Common myeloid progenitor, CD34-positive (primary cell): ENCODE measurements at regions not wholly inside any gene's neighbourhood (a gene's known extent, or its start where the extent isn't known, plus 50 kb on each side); places are given as distances from the start of the nearest gene placed in this dataset.

Experiments
- CTCF ChIA-PET: fragments of 350-600 bp; sonication (Branson Sonifier 250); formaldehyde crosslinking; loops from one replicate; lab custom pipeline; 2021; ENCODE audit warnings: antibody characterized with exemption; lab: Charles Lee
- POLR2A ChIA-PET: fragments of 350-600 bp; sonication (Branson Sonifier 250); formaldehyde crosslinking; loops from one replicate; lab custom pipeline; 2021; ENCODE audit warnings: antibody characterized with exemption; lab: Charles Lee
- DNase-seq, 3 donors: peaks; one replicate each; pipeline versions ENCODE4 v3.0.0 to v3.0.0-alpha.2; 2013
- H3K27ac ChIP-seq, 2 experiments: 1 replicate in 1 of 2; 2 replicates in 1 of 2; pipeline ENCODE4 v1.7.0; 2013; ENCODE audit warnings: inconsistent platforms in 2 of 2, low read length in 2 of 2, mild to moderate bottlenecking in 2 of 2, low read depth in 1 of 2, moderate library complexity in 1 of 2; ENCODE audit not compliant: severe bottlenecking in 2 of 2, insufficient read depth in 1 of 2, poor library complexity in 1 of 2
- H3K27me3 ChIP-seq, 5 experiments: replicated peaks in 2 of 5; 1 replicate in 3 of 5; 2 replicates in 2 of 5; pipeline versions ENCODE4 v1.6.1 to v1.7.0; 2013; ENCODE audit warnings: low read length in 4 of 5, mild to moderate bottlenecking in 2 of 5, moderate library complexity in 2 of 5, inconsistent platforms in 1 of 5; ENCODE audit not compliant: insufficient read depth in 5 of 5, control insufficient read depth in 4 of 5
- H3K36me3 ChIP-seq, 4 experiments: 1 replicate in 2 of 4; 2 replicates in 2 of 4; pipeline versions ENCODE4 v1.6.1 to v1.7.0; 2013; ENCODE audit warnings: low read length in 3 of 4, control low read depth in 1 of 4, mild to moderate bottlenecking in 1 of 4; ENCODE audit not compliant: control insufficient read depth in 4 of 4, insufficient read depth in 4 of 4
- H3K4me1 ChIP-seq, 4 experiments: 1 replicate in 3 of 4; 2 replicates in 1 of 4; pipeline versions ENCODE4 v1.6.1 to v1.7.1; 2013; ENCODE audit warnings: low read length in 3 of 4, mild to moderate bottlenecking in 3 of 4, control low read depth in 1 of 4, inconsistent platforms in 1 of 4, moderate library complexity in 1 of 4; ENCODE audit not compliant: control insufficient read depth in 4 of 4, insufficient read depth in 4 of 4; ENCODE audit errors: control extremely low read depth in 1 of 4
- H3K4me3 ChIP-seq, 7 experiments: 1 replicate in 4 of 7; 2 replicates in 3 of 7; pipeline versions ENCODE4 v1.5.1 to v1.7.0; 2013; ENCODE audit warnings: mild to moderate bottlenecking in 7 of 7, low read length in 6 of 7, moderate library complexity in 6 of 7, inconsistent platforms in 2 of 7, low read depth in 2 of 7, control low read depth in 1 of 7; ENCODE audit not compliant: insufficient read depth in 4 of 7, control insufficient read depth in 1 of 7; ENCODE audit errors: extremely low read depth in 1 of 7
- H3K9me3 ChIP-seq, 5 experiments: 1 replicate in 4 of 5; 2 replicates in 1 of 5; pipeline versions ENCODE4 v1.6.1 to v1.7.1; 2013; ENCODE audit warnings: low read length in 4 of 5, mild to moderate bottlenecking in 2 of 5, inconsistent platforms in 1 of 5, low read depth in 1 of 5, moderate library complexity in 1 of 5; ENCODE audit not compliant: control insufficient read depth in 4 of 5, insufficient read depth in 2 of 5; ENCODE audit errors: control extremely low read depth in 1 of 5
- whole genome bisulfite sequencing: methylation state at CpG from one replicate; pipeline ENCODE4 v1.1.5; 2013; ENCODE audit not compliant: insufficient coverage; 5-methylcytosine and 5-hydroxymethylcytosine counted together

GRCh38 chr10:85413570-85413969 lies 953.0 kb downstream of the GRID1 start:
- 73% methylated on average over 3 of the region's 5 CpGs for WGBS
- Histone ChIP-seq H3K4me3 (no peak overlapping the region), H3K27me3 (no peaks in the 10 kb centered on the region), H3K9me3 (peaks cover 0 to 2% (median 0%) of the 10 kb centered on the region in 5 experiments), H3K36me3 (no peaks in the 10 kb centered on the region), H3K27ac (no peak overlapping the region), H3K4me1 (no peaks in the 10 kb centered on the region)
- ChIA-PET POLR2A (interaction anchor here (0.6 kb wide), 1 partner anchor 420 kb away, joined by 6 read pairs; no protein-coding TSS in a partner anchor), CTCF (no interaction called here)
- no peak for DNase-seq

- no peak for DNase-seq
- no peak overlapping the region for H3K4me3 ChIP-seq
- H3K27me3 ChIP-seq: no peaks in the 10 kb centered on the region
- WGBS: 70% methylated on average over 8 of the region's 8 CpGs
- no peaks in the 10 kb centered on the region for H3K9me3 ChIP-seq
- no peak overlapping the region for H3K27ac ChIP-seq
- ChIA-PET CTCF (no interaction called here), POLR2A (no interaction called here)
- no peaks in the 10 kb centered on the region for H3K36me3 ChIP-seq
- H3K4me1 ChIP-seq: no peaks in the 10 kb centered on the region
Measured at GRCh38 chr10:85420501-85421191, 945.9 kb downstream of the GRID1 start.

GRCh38 chr10:85421421-85421820 lies 945.2 kb downstream of the GRID1 start:
- ChIA-PET POLR2A (no interaction called here), CTCF (no interaction called here)
- Histone ChIP-seq H3K36me3 (no peaks in the 10 kb centered on the region), H3K4me3 (no peak overlapping the region), H3K27ac (no peak overlapping the region), H3K9me3 (no peaks in the 10 kb centered on the region), H3K4me1 (no peaks in the 10 kb centered on the region), H3K27me3 (no peaks in the 10 kb centered on the region)
- no peak for DNase-seq
- 94% methylated on average over 3 of the region's 9 CpGs for WGBS

- H3K27ac ChIP-seq: no peak overlapping the region
- POLR2A ChIA-PET: no interaction called here
- CTCF ChIA-PET: no interaction called here
- H3K9me3 ChIP-seq: no peaks in the 10 kb centered on the region
- no peaks in the 10 kb centered on the region for H3K4me1 ChIP-seq
- H3K4me3 ChIP-seq: no peak overlapping the region
- no peaks in the 10 kb centered on the region for H3K27me3 ChIP-seq
- H3K36me3 ChIP-seq: no peaks in the 10 kb centered on the region
- WGBS: 100% methylated on average over 2 of the region's 3 CpGs
- DNase-seq: no peak
Measured at GRCh38 chr10:85429126-85429525, 937.5 kb downstream of the GRID1 start.

- no peaks in the 10 kb centered on the region for H3K9me3 ChIP-seq
Measured at GRCh38 chr10:85430991-85431390, 935.6 kb downstream of the GRID1 start.

GRCh38 chr10:85433248-85433647 lies 933.3 kb downstream of the GRID1 start:
- ChIA-PET POLR2A (no interaction called here), CTCF (no interaction called here)
- Histone ChIP-seq H3K4me1 (no peaks in the 10 kb centered on the region), H3K27ac (no peak overlapping the region), H3K36me3 (no peaks in the 10 kb centered on the region), H3K4me3 (no peak overlapping the region), H3K9me3 (no peaks in the 10 kb centered on the region), H3K27me3 (peaks cover 0 to 2% (median 0%) of the 10 kb centered on the region in 5 experiments)
- WGBS: 99% methylated on average over 4 of the region's 7 CpGs
- no peak for DNase-seq

More at GRCh38 chr10:85430991-85431390, 935.6 kb downstream of the GRID1 start:
- no peak overlapping the region for H3K4me3 ChIP-seq
- no peaks in the 10 kb centered on the region for H3K27me3 ChIP-seq
- H3K27ac ChIP-seq: no peak overlapping the region
- no peaks in the 10 kb centered on the region for H3K4me1 ChIP-seq
- ChIA-PET CTCF (no interaction called here), POLR2A (no interaction called here)
- H3K36me3 ChIP-seq: no peaks in the 10 kb centered on the region
- WGBS: 88% methylated on average over 2 of the region's 2 CpGs
- DNase-seq: no peak

- WGBS: 89% methylated on average over 1 of the region's 2 CpGs
- ChIA-PET CTCF (no interaction called here), POLR2A (no interaction called here)
- H3K36me3 ChIP-seq: no peaks in the 10 kb centered on the region
- no peak for DNase-seq
- H3K27ac ChIP-seq: no peak overlapping the region
- H3K4me3 ChIP-seq: no peak overlapping the region
- no peaks in the 10 kb centered on the region for H3K9me3 ChIP-seq
- H3K4me1 ChIP-seq: no peaks in the 10 kb centered on the region
- H3K27me3 ChIP-seq: no peaks in the 10 kb centered on the region
Measured at GRCh38 chr10:85444868-85445267, 921.7 kb downstream of the GRID1 start.
